AG04450 (cell line): ENCODE measurements at regions not wholly inside any gene's neighbourhood (a gene's known extent, or its start where the extent isn't known, plus 50 kb on each side); places are given as distances from the start of the nearest gene placed in this dataset.

Experiments
- CTCF ChIA-PET: fragments of 300-600, 350-600 bp; formaldehyde crosslinking; extraction: SDS; loops from one replicate; lab custom pipeline; 2022; ENCODE audit warnings: antibody characterized with exemption, inconsistent platforms; lab: Charles Lee
- POLR2A ChIA-PET: fragments of 350-600 bp; formaldehyde crosslinking; extraction: SDS; loops from one replicate; lab custom pipeline; 2021; ENCODE audit warnings: antibody characterized with exemption, inconsistent platforms; lab: Yijun Ruan, JAX
- DNase-seq: peaks from one replicate; pipeline ENCODE4 v3.0.0-alpha.2; 2011; ENCODE audit warnings: low read depth, low spot score
- H3K27ac ChIP-seq: one replicate; pipeline ENCODE4 v1.5.1; 2012; ENCODE audit warnings: low read depth, low read length, control low read depth
- H3K27me3 ChIP-seq: one replicate; pipeline ENCODE4 v1.6.0; 2012; ENCODE audit warnings: low read length; ENCODE audit not compliant: control insufficient read depth, insufficient read depth
- H3K4me3 ChIP-seq: 2 replicates; pipeline ENCODE4 v1.5.1; 2011; ENCODE audit warnings: mild to moderate bottlenecking, low read depth, low read length, control low read depth
- H3K9me3 ChIP-seq: 2 replicates; pipeline ENCODE4 v1.5.1; 2012; ENCODE audit warnings: low read length; ENCODE audit not compliant: control insufficient read depth, insufficient read depth
- CTCF ChIP-seq: IDR thresholded peaks from 2 replicates; pipeline ENCODE4 v1.5.1; 2011; ENCODE audit warnings: low read depth, low read length, control low read depth, inconsistent platforms

- no peak overlapping the region for H3K4me3 ChIP-seq
- no peak for TF ChIP-seq CTCF
- H3K27me3 ChIP-seq: peaks cover 4% of the 10 kb centered on the region
- ChIA-PET POLR2A (no interaction called here), CTCF (no interaction called here)
- H3K27ac ChIP-seq: no peak overlapping the region
- peaks cover 3% of the 10 kb centered on the region; the same call in 1 of the 2 replicates for H3K9me3 ChIP-seq
- DNase-seq: no peak
Measured at GRCh38 chr7:22025983-22026382, 80.3 kb upstream of the CDCA7L start.

- POLR2A ChIA-PET: no interaction called here
- no peak overlapping the region for H3K27ac ChIP-seq
- CTCF ChIA-PET: no interaction called here
- no peak for TF ChIP-seq CTCF
- H3K9me3 ChIP-seq: peaks cover 3% of the 10 kb centered on the region; the same call in 1 of the 2 replicates
- no peak overlapping the region for H3K4me3 ChIP-seq
- no peak for DNase-seq
- peaks cover 4% of the 10 kb centered on the region for H3K27me3 ChIP-seq
Measured at GRCh38 chr7:22025075-22025474, 79.4 kb upstream of the CDCA7L start.

GRCh38 chr7:22019931-22020330, 74.2 kb upstream of the CDCA7L start:
- no peak overlapping the region for H3K4me3 ChIP-seq
- no peaks in the 10 kb centered on the region for H3K9me3 ChIP-seq
- ChIA-PET CTCF (no interaction called here), POLR2A (interaction anchor here (0.6 kb wide), 1 partner anchor 1066 kb away, joined by 15 read pairs; no protein-coding TSS in a partner anchor)
- DNase-seq: no peak
- H3K27ac ChIP-seq: no peak overlapping the region
- no peak for TF ChIP-seq CTCF
- no peaks in the 10 kb centered on the region for H3K27me3 ChIP-seq

- no peak overlapping the region for H3K27ac ChIP-seq
- no peaks in the 10 kb centered on the region for H3K9me3 ChIP-seq
- no peak for TF ChIP-seq CTCF
- CTCF ChIA-PET: no interaction called here
- POLR2A ChIA-PET: no interaction called here
- DNase-seq: no peak
- H3K4me3 ChIP-seq: no peak overlapping the region
- H3K27me3 ChIP-seq: no peaks in the 10 kb centered on the region
Measured at GRCh38 chr7:22016507-22016906, 70.8 kb upstream of the CDCA7L start.

GRCh38 chr7:22013711-22014110, 68.0 kb upstream of the CDCA7L start:
- ChIA-PET CTCF (no interaction called here), POLR2A (no interaction called here)
- no peak for TF ChIP-seq CTCF
- H3K4me3 ChIP-seq: no peak overlapping the region
- no peak for DNase-seq
- H3K9me3 ChIP-seq: no peaks in the 10 kb centered on the region
- H3K27ac ChIP-seq: no peak overlapping the region
- H3K27me3 ChIP-seq: no peaks in the 10 kb centered on the region
